ENCODE measurements at regions not wholly inside any gene's neighbourhood (a gene's known extent, or its start where the extent isn't known, plus 50 kb on each side); places are given as distances from the start of the nearest gene placed in this dataset.
A peak's percentile ranks its signal among the peaks of the same experiment; 100 is the strongest.
"Not testable (repeated sequence)": the region's sequence is repeated elsewhere in the genome, so short reads cannot be mapped to it uniquely, and the experiment has no call there.

DNA sequence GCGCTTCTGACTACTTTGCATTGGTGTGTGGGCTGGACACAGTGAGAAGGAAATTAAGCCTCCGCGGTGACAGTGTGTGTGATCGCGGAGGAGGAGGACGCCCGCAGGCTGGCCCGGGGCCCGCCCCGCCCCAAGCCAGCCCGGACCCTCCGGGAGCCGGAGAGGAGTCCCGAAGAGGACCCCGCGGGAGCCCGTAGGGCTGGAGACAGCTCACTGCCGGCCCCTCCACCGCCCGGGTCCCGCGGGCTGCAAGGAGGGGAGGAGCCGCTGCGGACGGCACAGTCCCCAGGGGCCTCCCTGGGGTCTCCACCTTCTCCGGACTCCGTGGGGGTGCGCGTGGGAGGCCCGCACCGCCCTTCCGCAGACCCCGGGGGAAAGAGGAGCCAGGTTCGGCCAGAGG is 146.4 kb upstream of the ERCC6L2 start:
- DNase-seq, result no peak

DNA sequence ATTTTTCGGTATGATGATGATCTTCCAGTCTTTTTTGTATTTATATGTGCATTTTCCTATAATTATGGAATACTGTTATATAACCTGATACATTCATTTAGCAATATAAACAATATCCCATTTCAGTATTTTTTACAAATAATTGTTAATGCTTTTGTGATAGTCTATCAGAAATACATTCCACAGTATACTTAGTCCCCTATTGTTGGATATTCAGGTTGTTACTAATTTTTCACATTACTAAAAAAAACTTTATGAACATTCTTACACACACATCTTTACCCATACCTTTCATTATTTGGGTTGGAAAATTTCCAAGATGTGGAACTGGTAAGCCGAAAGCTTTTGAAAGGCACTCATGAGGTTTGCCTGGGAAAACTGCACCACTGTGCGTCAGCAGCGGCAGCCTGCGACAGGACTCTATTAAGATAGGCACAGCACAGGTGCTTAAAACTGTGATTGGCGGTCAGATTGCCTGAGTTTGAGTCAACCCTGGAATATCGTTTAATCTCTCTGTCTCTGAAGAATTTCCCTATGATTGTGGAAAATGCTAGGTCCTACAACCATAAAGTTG is 147.5 kb upstream of the ERCC6L2 start:
- no peak for DNase-seq

DNA sequence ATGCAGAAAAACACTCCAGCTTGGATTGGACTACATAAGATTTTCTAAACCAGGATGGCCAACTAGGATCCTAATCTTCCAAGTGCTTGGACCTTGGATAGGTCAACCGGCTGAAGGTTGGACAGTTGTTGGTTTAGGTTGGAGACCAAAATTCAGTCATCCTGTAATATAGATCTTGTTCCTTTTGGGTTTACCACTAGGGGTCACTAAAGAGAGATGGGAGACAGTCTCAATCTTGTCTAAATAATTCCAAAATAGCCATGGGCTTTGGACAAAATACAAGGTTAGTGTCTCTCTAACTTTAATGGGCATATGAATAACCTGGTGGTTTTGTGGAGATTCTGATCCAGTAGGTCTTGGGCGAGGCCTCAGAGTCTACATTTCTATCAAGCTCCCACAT is 148.7 kb upstream of the ERCC6L2 start:
- DNase-seq, result no peak

DNA sequence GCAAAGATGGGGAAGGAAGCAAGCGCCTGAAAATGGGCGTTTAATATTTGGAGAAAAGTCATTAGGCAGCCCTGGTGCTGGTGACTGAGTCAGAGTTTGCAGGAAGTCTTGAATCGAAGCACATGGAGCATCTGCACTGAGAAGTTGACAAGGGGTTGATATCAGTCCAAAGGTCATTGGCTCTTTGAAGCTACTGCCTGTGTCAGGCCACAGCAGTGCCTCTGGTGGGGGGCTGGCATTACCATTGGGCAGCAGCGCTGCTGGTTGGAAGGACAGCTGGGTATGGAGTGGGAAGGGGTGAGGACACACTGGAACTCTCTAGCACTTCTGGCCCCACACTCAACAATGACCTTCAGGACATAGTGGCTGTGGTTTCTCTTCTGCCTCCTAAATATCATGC is 150.4 kb upstream of the ERCC6L2 start:
- DNase-seq, result no peak

DNA sequence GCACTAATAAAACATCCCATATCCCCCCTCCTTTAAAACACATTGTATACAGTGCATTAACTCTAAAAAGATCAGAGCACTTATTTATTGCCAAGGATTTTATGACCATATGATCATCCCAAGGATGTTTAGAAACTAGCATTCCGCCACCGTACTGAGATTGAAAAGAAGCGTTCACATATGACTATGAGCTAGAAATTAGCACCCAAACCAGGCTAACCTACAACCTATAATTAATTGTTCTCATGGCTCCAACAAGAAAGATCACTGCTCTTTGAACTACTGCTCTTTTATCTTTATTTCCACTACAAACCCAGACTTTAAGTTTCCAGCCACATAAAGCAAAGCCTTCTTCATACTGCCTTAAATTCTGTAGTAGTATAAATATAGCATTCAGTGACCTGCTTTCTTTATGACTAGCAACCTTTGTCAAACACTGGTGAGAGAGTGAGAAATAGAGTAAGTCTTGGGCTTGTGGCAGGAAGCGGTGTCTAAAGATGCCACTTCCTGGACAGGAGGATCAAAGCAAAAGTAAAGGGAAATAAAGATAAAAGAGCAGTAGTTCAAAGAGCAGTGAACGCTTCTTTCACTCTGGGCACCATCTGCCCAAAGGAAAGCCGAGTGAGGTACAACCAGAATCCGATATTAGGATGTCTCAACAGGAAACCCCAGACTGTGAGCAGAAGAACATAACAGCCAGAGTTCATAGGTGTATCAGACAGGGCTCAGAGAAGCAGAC is 151.1 kb upstream of the ERCC6L2 start:
- peak; percentile 29 to 34 for DNase-seq

- no peak for DNase-seq
Observed at GRCh38 chr9:95722141-95722540, 153.3 kb upstream of the ERCC6L2 start.

DNA sequence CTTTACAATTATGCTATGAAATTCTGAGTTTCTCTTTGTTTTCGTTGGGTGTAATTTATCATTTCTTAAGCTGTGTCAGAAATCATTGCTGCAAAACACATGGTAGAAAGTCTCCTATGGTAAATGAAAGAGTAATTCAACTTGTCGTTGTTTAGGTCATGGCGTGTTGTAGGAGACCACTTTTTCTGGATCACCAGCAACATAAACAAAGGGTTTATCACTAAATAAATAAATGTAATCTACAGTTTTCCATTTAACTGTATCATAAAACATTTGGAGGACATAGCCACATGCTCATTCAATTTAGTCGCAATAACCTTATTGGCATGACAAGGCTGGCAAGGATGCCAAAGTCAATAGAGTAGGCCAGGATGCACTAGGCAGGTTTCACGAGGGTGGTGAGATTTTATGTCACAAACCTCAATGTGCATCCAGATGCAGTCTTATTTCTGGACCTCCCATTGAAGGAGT is 154.4 kb upstream of the ERCC6L2 start:
- no peak for DNase-seq

GRCh38 chr9:95720496-95720895 is 155.0 kb upstream of the ERCC6L2 start:
- DNase-seq, result no peak

DNA sequence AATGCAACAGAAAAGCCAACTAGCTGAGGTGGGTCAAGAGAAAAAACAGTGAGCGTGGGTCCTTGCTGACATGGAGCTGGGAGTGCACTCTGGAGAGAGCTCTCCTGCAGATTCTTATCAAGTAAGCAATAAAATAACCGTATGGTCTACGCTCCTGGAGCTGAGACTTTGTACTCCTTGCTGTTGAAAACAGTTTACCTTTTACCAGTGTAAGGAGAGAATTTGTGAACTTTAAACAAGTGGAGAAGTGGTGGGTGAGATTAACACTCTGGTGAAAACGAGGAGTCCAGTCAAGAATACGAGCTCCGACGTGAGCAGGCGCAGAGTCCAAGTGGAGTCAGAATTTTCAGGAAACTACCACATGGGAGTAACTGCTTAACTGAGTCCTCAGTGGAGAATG is 156.1 kb upstream of the ERCC6L2 start:
- no peak for DNase-seq

GRCh38 chr9:95718263-95718662 is 157.2 kb upstream of the ERCC6L2 start:
- DNase-seq, result no peak

GRCh38 chr9:95715868-95716435 is 159.5 kb upstream of the ERCC6L2 start:
- no peak for DNase-seq

- DNase-seq, result no peak
Observed at GRCh38 chr9:95710446-95710845, 165.0 kb upstream of the ERCC6L2 start.

GRCh38 chr9:95696701-95697100 is 178.8 kb upstream of the ERCC6L2 start:
- DNase-seq, result no peak

- DNase-seq, result no peak
Observed at GRCh38 chr9:95691435-95691834, 174.7 kb upstream of the PTCH1 start.

DNA sequence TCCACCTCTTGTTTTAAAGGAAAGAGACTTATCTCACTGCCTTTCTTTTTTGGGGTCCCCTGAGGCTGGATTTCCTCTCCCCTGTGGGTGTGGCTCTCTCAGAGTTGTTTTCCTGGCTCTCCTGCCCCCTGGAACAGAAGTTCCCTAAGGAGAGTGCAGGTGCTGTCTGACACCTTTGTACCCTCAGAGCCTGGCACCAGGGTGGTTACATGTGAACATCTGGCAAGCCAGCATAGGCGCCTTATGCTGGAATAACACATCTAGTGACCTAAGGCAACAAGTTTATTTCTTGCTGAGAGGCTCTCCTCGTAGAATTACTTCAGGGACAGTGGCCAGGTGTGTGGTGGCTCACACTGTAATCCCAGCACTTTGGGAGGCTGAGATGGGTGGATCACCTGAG is 172.9 kb upstream of the PTCH1 start:
- no peak for DNase-seq

DNA sequence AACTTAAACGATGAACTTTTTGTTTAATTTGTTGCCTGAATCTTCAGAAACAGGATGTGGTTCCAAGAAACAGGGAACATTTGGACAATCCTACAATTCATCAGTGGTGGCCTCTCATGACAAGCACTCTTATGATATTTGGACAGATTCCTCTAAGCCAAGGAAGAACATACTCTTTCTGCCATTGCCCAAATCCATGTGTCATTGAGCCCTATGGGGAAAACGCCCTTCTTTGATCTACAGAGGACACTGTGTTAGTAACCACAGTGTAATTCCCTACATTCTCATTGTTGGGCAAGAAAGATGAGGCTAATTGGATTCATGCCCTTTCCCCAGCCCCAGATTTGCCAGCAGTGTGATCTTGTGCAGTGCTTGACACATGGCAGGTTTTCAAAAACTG is 167.7 kb upstream of the PTCH1 start:
- no peak for DNase-seq

- DNase-seq, result not testable (repeated sequence)
Observed at GRCh38 chr9:95680306-95680705, 163.5 kb upstream of the PTCH1 start.

DNA sequence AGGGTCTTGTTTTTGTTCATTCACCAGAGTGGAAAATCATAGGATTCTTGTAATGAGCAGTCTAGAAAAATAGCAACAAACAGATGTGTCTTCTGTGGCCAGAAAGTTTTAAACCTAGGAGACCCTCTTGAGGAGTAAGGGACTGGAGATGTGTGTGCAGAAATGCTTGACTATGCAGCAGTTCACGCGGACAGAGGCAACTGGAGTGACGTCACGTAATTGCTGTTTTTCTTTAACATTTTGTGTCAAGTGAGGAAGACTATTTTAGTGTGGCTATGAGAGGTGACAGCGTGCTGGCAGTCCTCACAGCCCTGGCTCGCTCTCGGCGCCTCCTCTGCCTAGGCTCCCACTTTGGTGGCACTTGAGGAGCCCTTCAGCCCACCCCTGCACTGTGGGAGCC is 163.1 kb upstream of the PTCH1 start:
- no peak for DNase-seq

DNA sequence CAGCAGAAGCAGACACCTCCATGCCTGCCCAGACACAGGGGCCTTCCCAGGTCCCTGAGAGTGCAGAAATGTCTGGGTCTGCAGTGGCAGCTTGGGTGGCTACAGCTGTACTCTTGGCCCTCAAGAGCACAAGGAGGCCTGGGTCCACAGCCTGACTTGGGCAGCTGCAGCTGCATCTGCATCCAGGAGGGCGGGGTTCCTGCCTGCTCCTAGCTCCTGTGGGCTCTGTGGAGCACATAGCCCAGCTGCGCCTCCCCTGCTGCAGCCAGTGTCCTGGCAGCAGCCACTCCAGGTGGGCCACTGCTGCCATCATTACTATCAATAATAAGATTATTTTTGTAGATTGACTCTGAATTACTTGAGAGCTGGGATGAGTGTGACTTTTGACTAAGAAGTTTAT is 162.0 kb upstream of the PTCH1 start:
- DNase-seq, result no peak

DNA sequence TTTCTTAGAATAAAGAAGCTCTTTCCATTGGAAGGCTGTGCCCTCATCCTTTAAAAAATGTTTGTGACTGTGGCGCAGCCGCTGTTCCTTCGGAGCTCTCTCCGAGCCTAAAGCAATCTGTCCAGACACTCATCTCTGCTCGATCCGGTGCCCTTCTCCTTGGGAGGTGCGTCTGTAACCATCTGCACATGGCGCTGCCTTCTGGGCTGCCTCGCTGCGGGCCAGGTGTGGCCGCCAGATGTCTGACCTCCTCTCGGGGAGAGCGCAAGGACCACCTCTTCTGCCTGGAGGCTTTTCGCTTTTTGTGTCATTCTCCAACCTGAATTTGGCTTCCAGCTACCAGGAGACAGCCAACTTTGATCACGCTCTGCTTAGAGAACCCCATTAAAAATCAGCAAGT is 153.4 kb upstream of the PTCH1 start:
- DNase-seq, result no peak

DNA sequence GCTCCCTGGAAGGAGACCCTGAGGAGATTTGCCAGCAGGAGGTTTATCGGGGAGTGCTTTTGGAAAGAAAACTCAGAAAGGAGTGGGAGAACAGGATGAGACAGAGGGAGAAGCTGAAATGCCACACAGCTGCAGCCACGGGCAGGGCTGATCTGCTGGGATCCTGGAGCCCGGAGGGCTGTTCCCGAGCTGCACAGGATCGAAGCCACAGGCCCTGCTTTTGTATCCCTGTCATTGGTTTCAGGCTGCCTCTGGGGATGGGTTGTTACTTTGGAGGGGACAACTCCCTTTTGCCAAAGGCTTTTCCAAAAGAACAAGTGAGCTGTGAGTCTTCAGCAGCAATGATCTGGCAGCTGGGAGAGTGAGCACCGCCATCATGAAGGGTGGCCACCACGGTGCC is 152.5 kb upstream of the PTCH1 start:
- no peak for DNase-seq

DNA sequence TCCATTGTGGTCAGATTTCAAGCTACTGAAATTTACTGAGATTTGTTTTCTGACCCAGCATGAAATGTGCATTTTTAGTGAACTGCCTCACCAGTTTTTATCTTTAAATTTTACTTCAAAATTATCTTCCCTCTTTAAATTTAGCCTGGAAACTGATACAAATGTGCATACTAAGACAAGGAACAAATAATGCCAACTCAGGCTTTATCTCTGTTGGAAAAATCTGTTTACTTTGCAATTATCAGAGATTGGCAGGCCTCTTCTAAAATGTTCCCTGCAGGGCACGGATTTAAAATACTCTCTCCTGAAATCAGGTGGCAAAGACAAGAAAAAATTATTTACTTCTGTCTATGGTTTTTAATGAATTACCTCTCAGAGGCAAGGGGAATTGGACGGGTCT is 151.0 kb upstream of the PTCH1 start:
- no peak for DNase-seq

DNA sequence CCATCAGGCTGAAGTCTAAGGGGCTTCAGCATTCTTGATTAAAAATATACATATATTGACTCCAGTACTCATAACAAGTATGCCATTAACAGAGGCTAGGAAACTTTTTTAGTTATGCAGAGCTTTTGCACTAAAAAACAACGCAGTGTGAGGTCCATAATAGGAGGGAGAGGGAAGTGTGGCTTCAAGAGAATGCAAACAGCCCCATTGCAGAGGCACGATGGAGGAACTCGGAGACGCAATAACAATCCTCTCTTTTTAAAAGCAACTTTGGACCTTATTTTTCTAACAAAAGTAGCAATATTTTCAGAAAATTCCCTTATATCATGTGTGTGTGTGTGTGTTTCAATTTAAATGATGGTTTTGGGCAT is 150.0 kb upstream of the PTCH1 start:
- no peak for DNase-seq

- DNase-seq, result no peak
Observed at GRCh38 chr9:95666096-95666784, 149.5 kb upstream of the PTCH1 start.

Data from stimulated activated CD4-positive, alpha-beta T cell treated with anti-CD3 and anti-CD28 coated beads, Interleukin-2, amount 100 ng/mL, for 48 hours (primary cell).